K562 (cell line): ENCODE measurements at regions not wholly inside any gene's neighbourhood (a gene's known extent, or its start where the extent isn't known, plus 50 kb on each side); places are given as distances from the start of the nearest gene placed in this dataset.

Experiments used
- ATAC-seq: fragments of 200-7000 bp; cut with Tn5 transposase; 3 replicates; pipeline ENCODE4 v1.9.1; 2020; ENCODE audit warnings: moderate library complexity
- BruUV-seq: library from RNA; stranded (reverse); fragments of 400-500 nt; replicated peaks from 2 replicates; lab custom pipeline; 2021; lab: Mats Ljungman, UMichigan
- CTCF ChIA-PET: fragments of 300-600 bp; formaldehyde crosslinking; extraction: SDS; loops from one replicate; lab custom pipeline; 2021; ENCODE audit warnings: low intra/inter-chr PET ratio; lab: Yijun Ruan, JAX
- POLR2A ChIA-PET: fragments of 300-600, 350-650 bp; sonication (Branson Sonifier 250); formaldehyde crosslinking; extraction: SDS; loops from one replicate; lab custom pipeline; 2021; ENCODE audit warnings: antibody characterized with exemption, inconsistent platforms; lab: Yijun Ruan, JAX
- DNase-seq, 4 experiments: peaks; one replicate each; pipeline versions ENCODE4 v3.0.0 to v3.0.0-alpha.2; 2011 to 2018; ENCODE audit warnings: low spot score in 3 of 4, mixed read lengths in 3 of 4; ENCODE audit errors: extremely low read depth in 1 of 4
- FAIRE-seq: peaks from 2 replicates; lab custom pipeline; 2011; peaks lifted over from hg19 to GRCh38; lab: Jason Lieb, UNC
- H2AFZ ChIP-seq: 2 replicates; pipeline ENCODE4 v1.6.0; 2011; ENCODE audit warnings: low read depth, low read length, control low read depth, inconsistent platforms
- H3K27ac ChIP-seq: fragments of 200-600 bp; 3 replicates; pipeline ENCODE4 v1.8.0; 2011; ENCODE audit warnings: low read depth, mild to moderate bottlenecking, control low read depth, inconsistent platforms, low read length, moderate library complexity, mixed read lengths; ENCODE audit errors: extremely low read depth
- H3K27me3 ChIP-seq, 2 experiments: fragments of 300-600 bp in 1 of 2; 2 replicates in 1 of 2; 3 replicates in 1 of 2; pipeline versions ENCODE4 v1.6.0 to v1.8.0; 2011; ENCODE audit warnings: inconsistent platforms in 2 of 2, low read length in 2 of 2, mild to moderate bottlenecking in 1 of 2, mixed read lengths in 1 of 2, moderate library complexity in 1 of 2; ENCODE audit not compliant: control insufficient read depth in 2 of 2, insufficient read depth in 2 of 2
- H3K36me3 ChIP-seq: fragments of 300-600 bp; 3 replicates; pipeline ENCODE4 v1.8.0; 2011; ENCODE audit warnings: mild to moderate bottlenecking, low read length, inconsistent platforms; ENCODE audit not compliant: control insufficient read depth, insufficient read depth
- H3K4me1 ChIP-seq, 2 experiments: fragments of 200-600 bp in 1 of 2; replicated peaks in 1 of 2; 2 replicates in 1 of 2; 3 replicates in 1 of 2; pipeline versions ENCODE4 v1.5.1 to v1.8.0; 2011; ENCODE audit warnings: inconsistent platforms in 2 of 2, low read length in 2 of 2, mild to moderate bottlenecking in 1 of 2, mixed read lengths in 1 of 2, moderate library complexity in 1 of 2; ENCODE audit not compliant: control insufficient read depth in 2 of 2, insufficient read depth in 2 of 2
- H3K4me2 ChIP-seq: 2 replicates; pipeline ENCODE4 v1.6.1; 2011; ENCODE audit warnings: low read length, control low read depth, inconsistent platforms, mixed read lengths; ENCODE audit not compliant: insufficient read depth
- H3K4me3 ChIP-seq: fragments of 200-600 bp; sonication (generic), shearing (Covaris generic); 2 replicates; pipeline ENCODE4 v1.5.1; 2016; ENCODE audit warnings: control low read depth, inconsistent platforms
- H3K79me2 ChIP-seq: fragments of 200-600 bp; 3 replicates; pipeline ENCODE4 v1.8.0; 2011; ENCODE audit warnings: low read length, inconsistent platforms; ENCODE audit not compliant: control insufficient read depth, insufficient read depth
- H3K9ac ChIP-seq, 2 experiments: 2 replicates each; pipeline versions ENCODE4 v1.6.0 to v1.6.1; 2011; ENCODE audit warnings: low read depth in 2 of 2, low read length in 2 of 2, control low read depth in 1 of 2, inconsistent platforms in 1 of 2, mild to moderate bottlenecking in 1 of 2, mixed read lengths in 1 of 2; ENCODE audit not compliant: insufficient read depth in 1 of 2
- H3K9me1 ChIP-seq: one replicate; pipeline ENCODE4 v1.6.0; 2011; ENCODE audit warnings: inconsistent platforms, mild to moderate bottlenecking, low read length, moderate library complexity; ENCODE audit not compliant: control insufficient read depth, insufficient read depth
- H3K9me3 ChIP-seq: replicated peaks from 2 replicates; pipeline ENCODE4 v1.5.1; 2011; ENCODE audit warnings: low read depth, low read length, inconsistent platforms; ENCODE audit not compliant: control insufficient read depth, insufficient read depth
- H4K20me1 ChIP-seq: replicated peaks from 2 replicates; pipeline ENCODE4 v1.6.1; 2011; ENCODE audit warnings: low read length, inconsistent platforms, mixed read lengths; ENCODE audit not compliant: control insufficient read depth, insufficient read depth
- ELF2 ChIP-seq: fragments of 250-450 bp; sonication (Bioruptor Pico); IDR thresholded peaks from 2 replicates; pipeline ENCODE4 v1.5.0; 2021; ENCODE audit warnings: mild to moderate bottlenecking
- FOSL1 ChIP-seq: fragments of 200-800 bp; sonication (Bioruptor generic); conservative IDR thresholded peaks from 2 replicates; pipeline ENCODE4 v1.6.1; 2016; ENCODE audit warnings: missing genetic modification characterization, missing compliant biosample characterization
- HNRNPUL1 ChIP-seq: fragments of 200-400 bp; formaldehyde crosslinking; IDR thresholded peaks from 2 replicates; pipeline ENCODE4 v1.6.1; 2017; ENCODE audit warnings: low read length
- KDM1A ChIP-seq, 2 experiments: fragments of 450-650 bp; IDR thresholded peaks; 2 replicates each; pipeline ENCODE4 v1.6.1; 2016; ENCODE audit warnings: mild to moderate bottlenecking in 2 of 2
- NR2C1 ChIP-seq, 2 experiments: fragments of 450-650 bp; IDR thresholded peaks; 2 replicates each; pipeline ENCODE4 v1.6.1; 2017; ENCODE audit warnings: mild to moderate bottlenecking in 2 of 2, antibody characterized with exemption in 1 of 2, inconsistent platforms in 1 of 2, missing compliant biosample characterization in 1 of 2, missing genetic modification characterization in 1 of 2
- SUPT5H ChIP-seq: fragments of 450-650 bp; IDR thresholded peaks from 2 replicates; pipeline ENCODE4 v1.6.1; 2016
- XRCC4 ChIP-seq: IDR thresholded peaks from one replicate; pipeline ENCODE4 v1.6.1; 2011; ENCODE audit not compliant: insufficient read depth, insufficient read length; ENCODE audit errors: extremely low read depth
- XRCC5 ChIP-seq: fragments of 200-400 bp; formaldehyde crosslinking; IDR thresholded peaks from 2 replicates; pipeline ENCODE4 v1.6.1; 2017; ENCODE audit warnings: low read depth, mild to moderate bottlenecking, low read length
- ZNF146 ChIP-seq: IDR thresholded peaks from one replicate; pipeline ENCODE4 v1.6.1; 2018; ENCODE audit warnings: missing compliant biosample characterization; ENCODE audit not compliant: unreplicated experiment
- ZNF316 ChIP-seq: fragments of 450-650 bp; IDR thresholded peaks from 2 replicates; pipeline ENCODE4 v1.6.1; 2016
- ZNF584 ChIP-seq: fragments of 200-800 bp; sonication (Bioruptor generic); IDR thresholded peaks from 2 replicates; pipeline ENCODE4 v1.6.1; 2016; ENCODE audit warnings: low read depth, mild to moderate bottlenecking, missing genetic modification characterization, missing compliant biosample characterization
- WGBS: fragments of 100-300 bp; shearing (Covaris generic); methylation state at CpG from one replicate; pipeline ENCODE4 v1.1.6; 2016; ENCODE audit warnings: low coverage, mixed read lengths; ENCODE audit not compliant: insufficient coverage; ENCODE audit errors: missing lambda C conversion rate; 5-methylcytosine and 5-hydroxymethylcytosine counted together
- in situ Hi-C: fragments of 300-500 bp; cut with MboI; formaldehyde crosslinking; loops from 4 replicates; pipeline ENCODE4 v1.15.0; 2018; ENCODE audit warnings: inconsistent platforms, mixed read lengths
- intact Hi-C: fragments of 100-400 bp; cut with micrococcal nuclease; formaldehyde crosslinking; loops from 2 replicates; pipeline ENCODE4 v1.14.2; 2022
- TF ChIP-seq, protein P1 (sequence below), 2 experiments: fragments of 450-650 bp in 1 of 2; sonication (generic) in 1 of 2; formaldehyde crosslinking; conservative IDR thresholded peaks; 2 replicates each; pipeline versions ENCODE4 v1.4.0 to v1.8.1; 2020 to 2022; ENCODE audit warnings: mild to moderate bottlenecking in 1 of 2, missing genetic modification reagents in 1 of 2
- TF ChIP-seq, protein P2 (sequence below): sonication (generic); formaldehyde crosslinking; IDR thresholded peaks from 2 replicates; pipeline ENCODE4 v1.8.0; 2022; ENCODE audit warnings: missing genetic modification reagents, mild to moderate bottlenecking, borderline replicate concordance
- TF ChIP-seq, protein P3 (sequence below): IDR thresholded peaks from 2 replicates; pipeline ENCODE4 v1.6.1; 2011; ENCODE audit not compliant: insufficient read length; ENCODE audit errors: extremely low read depth

DNA sequence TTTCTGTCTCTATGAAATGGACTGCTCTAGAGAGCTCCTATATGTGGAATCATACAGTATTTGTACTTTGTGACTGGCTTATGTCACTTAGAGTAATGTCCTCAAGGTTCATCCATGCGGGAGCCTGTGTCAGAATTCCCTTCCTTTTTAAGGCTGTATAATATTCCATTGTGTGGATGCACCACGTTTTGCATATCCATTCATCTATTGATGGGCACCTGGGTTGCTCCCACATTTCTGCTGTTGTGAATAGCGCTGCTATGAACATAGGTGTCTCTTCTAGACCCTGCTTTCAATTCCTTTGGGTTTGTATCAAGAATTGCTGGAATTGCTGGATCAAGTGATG is 155.4 kb downstream of the BMP7 start:
- H3K9me1 ChIP-seq, result no peaks in the 10 kb centered on the region
- DNase-seq (no peak), FAIRE-seq (no peak), ATAC-seq (no peak)
- no peak overlapping the region for H3K27ac ChIP-seq
- TF ChIP-seq XRCC5 (no peak), ELF2 (CRISPR knock-in tag) (no peak), ZNF316 (no peak), HNRNPUL1 (no peak), FOSL1 (tag) (no peak), ZNF584 (CRISPR knock-in tag) (0 out of 2 replicates have a peak, but pooled peaks have one; percentile 9), NR2C1 (IDR thresholded peaks at IDR 0.05) (no peak), NR2C1 (tag; IDR thresholded peaks at IDR 0.05) (no peak), SUPT5H (no peak), XRCC4 (no peak), KDM1A (IDR thresholded peaks at IDR 0.05) (no peak), ZNF146 (CRISPR knock-in tag) (peak; percentile 76)
- TF ChIP-seq, protein P1, sequence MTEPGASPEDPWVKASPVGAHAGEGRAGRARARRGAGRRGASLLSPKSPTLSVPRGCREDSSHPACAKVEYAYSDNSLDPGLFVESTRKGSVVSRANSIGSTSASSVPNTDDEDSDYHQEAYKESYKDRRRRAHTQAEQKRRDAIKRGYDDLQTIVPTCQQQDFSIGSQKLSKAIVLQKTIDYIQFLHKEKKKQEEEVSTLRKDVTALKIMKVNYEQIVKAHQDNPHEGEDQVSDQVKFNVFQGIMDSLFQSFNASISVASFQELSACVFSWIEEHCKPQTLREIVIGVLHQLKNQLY (CRISPR knock-in tag; conservative IDR thresholded peaks at IDR 0.05), result no peak
- TF ChIP-seq, protein P2, sequence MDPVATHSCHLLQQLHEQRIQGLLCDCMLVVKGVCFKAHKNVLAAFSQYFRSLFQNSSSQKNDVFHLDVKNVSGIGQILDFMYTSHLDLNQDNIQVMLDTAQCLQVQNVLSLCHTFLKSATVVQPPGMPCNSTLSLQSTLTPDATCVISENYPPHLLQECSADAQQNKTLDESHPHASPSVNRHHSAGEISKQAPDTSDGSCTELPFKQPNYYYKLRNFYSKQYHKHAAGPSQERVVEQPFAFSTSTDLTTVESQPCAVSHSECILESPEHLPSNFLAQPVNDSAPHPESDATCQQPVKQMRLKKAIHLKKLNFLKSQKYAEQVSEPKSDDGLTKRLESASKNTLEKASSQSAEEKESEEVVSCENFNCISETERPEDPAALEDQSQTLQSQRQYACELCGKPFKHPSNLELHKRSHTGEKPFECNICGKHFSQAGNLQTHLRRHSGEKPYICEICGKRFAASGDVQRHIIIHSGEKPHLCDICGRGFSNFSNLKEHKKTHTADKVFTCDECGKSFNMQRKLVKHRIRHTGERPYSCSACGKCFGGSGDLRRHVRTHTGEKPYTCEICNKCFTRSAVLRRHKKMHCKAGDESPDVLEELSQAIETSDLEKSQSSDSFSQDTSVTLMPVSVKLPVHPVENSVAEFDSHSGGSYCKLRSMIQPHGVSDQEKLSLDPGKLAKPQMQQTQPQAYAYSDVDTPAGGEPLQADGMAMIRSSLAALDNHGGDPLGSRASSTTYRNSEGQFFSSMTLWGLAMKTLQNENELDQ (CRISPR knock-in tag), result no peak
- TF ChIP-seq, protein P3, sequence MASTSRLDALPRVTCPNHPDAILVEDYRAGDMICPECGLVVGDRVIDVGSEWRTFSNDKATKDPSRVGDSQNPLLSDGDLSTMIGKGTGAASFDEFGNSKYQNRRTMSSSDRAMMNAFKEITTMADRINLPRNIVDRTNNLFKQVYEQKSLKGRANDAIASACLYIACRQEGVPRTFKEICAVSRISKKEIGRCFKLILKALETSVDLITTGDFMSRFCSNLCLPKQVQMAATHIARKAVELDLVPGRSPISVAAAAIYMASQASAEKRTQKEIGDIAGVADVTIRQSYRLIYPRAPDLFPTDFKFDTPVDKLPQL, result no peak
- H4K20me1 ChIP-seq, result no peaks in the 10 kb centered on the region
- BruUV-seq, result no TSS peak
- H3K79me2 ChIP-seq, result no peaks in the 10 kb centered on the region
- intact Hi-C loops (no loop called here), in situ Hi-C loops (no loop called here)
- peak overlapping the region; percentile 16 for H3K4me3 ChIP-seq
- CTCF ChIA-PET, result no interaction called here
- H3K9me3 ChIP-seq, result no peaks in the 10 kb centered on the region
- H3K36me3 ChIP-seq, result no peaks in the 10 kb centered on the region
- no peaks in the 10 kb centered on the region for H3K27me3 ChIP-seq
- H3K4me1 ChIP-seq, result peaks cover 7 to 14% of the 10 kb centered on the region in 2 experiments; a peak in 4 of 5 replicates
- H3K9ac ChIP-seq, result no peak overlapping the region; a peak in 1 of 4 replicates
- H2AFZ ChIP-seq, result peak overlapping the region; percentile 87
- POLR2A ChIA-PET, result no interaction called here
- peak overlapping the region; percentile 56 for H3K4me2 ChIP-seq
- 8% methylated on average over 3 of the region's 3 CpGs for WGBS
